ENCODE measurements at regions not wholly inside any gene's neighbourhood (a gene's known extent, or its start where the extent isn't known, plus 50 kb on each side); places are given as distances from the start of the nearest gene placed in this dataset.

GRCh38 chr12:75884465-75884985, 147.1 kb downstream of the PHLDA1 start:
- Histone ChIP-seq H3K27me3 (ENCODE audit: insufficient read depth, low read length, poor library complexity, severe bottlenecking) (no peaks in the 10 kb centered on the region), H4K20me1 (ENCODE audit: insufficient read depth, low read length, poor library complexity, severe bottlenecking) (no peaks in the 10 kb centered on the region), H3K4me3 (ENCODE audit: low read length, poor library complexity, severe bottlenecking) (no peak overlapping the region), H2AFZ (ENCODE audit: low read length) (no peak overlapping the region), H3K36me3 (ENCODE audit: insufficient read depth, low read length) (no peaks in the 10 kb centered on the region), H3K4me1 (ENCODE audit: insufficient read depth, low read length, poor library complexity, severe bottlenecking) (no peaks in the 10 kb centered on the region), H3K9me2 (replicated peaks; ENCODE audit: low read depth, low read length) (no peaks in the 10 kb centered on the region), H3K4me2 (ENCODE audit: low read depth, low read length, poor library complexity, severe bottlenecking) (no peak overlapping the region), H3K9me3 (ENCODE audit: insufficient read depth, low read depth, low read length) (no peaks in the 10 kb centered on the region), H3K9ac (ENCODE audit: low read depth, low read length, poor library complexity, severe bottlenecking) (no peak overlapping the region), H3F3A (ENCODE audit: low read depth) (no peaks in the 10 kb centered on the region), H3K79me2 (ENCODE audit: insufficient read depth, low read length) (no peaks in the 10 kb centered on the region)
- TF ChIP-seq CTCF (conservative IDR thresholded peaks at IDR 0.05; ENCODE audit: low read length) (no peak), EZH2phosphoT487 (IDR thresholded peaks at IDR 0.05; ENCODE audit: borderline replicate concordance) (no peak)

DNA sequence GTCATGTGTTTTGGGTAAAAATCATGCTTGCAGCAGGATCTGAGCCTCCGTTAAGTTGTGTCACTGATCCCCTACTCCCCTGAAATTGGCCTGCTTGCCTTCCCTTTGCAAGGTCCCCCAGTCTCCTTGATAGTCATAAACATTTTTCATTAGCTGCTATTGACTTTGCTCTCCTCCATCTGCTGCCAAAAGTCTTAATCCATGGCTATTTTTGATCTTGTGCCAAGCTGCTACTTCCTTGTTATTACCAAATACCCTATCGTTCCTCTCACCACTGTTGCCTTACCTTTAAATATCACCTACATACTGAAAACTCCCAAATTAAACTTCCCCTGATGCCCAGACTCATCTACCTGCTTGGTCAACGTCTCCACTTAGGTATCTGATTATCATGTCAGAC, 148.3 kb downstream of the PHLDA1 start:
- Histone ChIP-seq H4K20me1 (ENCODE audit: insufficient read depth, low read length, poor library complexity, severe bottlenecking) (no peaks in the 10 kb centered on the region), H3K4me3 (ENCODE audit: low read length, poor library complexity, severe bottlenecking) (no peak overlapping the region), H3K9me3 (ENCODE audit: insufficient read depth, low read depth, low read length) (no peaks in the 10 kb centered on the region), H3K4me1 (ENCODE audit: insufficient read depth, low read length, poor library complexity, severe bottlenecking) (no peaks in the 10 kb centered on the region), H3K9me2 (replicated peaks; ENCODE audit: low read depth, low read length) (no peaks in the 10 kb centered on the region), H3K36me3 (ENCODE audit: insufficient read depth, low read length) (no peaks in the 10 kb centered on the region), H3K27me3 (ENCODE audit: insufficient read depth, low read length, poor library complexity, severe bottlenecking) (no peaks in the 10 kb centered on the region), H3K9ac (ENCODE audit: low read depth, low read length, poor library complexity, severe bottlenecking) (no peak overlapping the region), H2AFZ (ENCODE audit: low read length) (no peak overlapping the region), H3K4me2 (ENCODE audit: low read depth, low read length, poor library complexity, severe bottlenecking) (no peak overlapping the region), H3F3A (ENCODE audit: low read depth) (no peaks in the 10 kb centered on the region), H3K79me2 (ENCODE audit: insufficient read depth, low read length) (no peaks in the 10 kb centered on the region)
- no peak for TF ChIP-seq CTCF (conservative IDR thresholded peaks at IDR 0.05; ENCODE audit: low read length)
- no peak for TF ChIP-seq EZH2phosphoT487 (IDR thresholded peaks at IDR 0.05; ENCODE audit: borderline replicate concordance)

DNA sequence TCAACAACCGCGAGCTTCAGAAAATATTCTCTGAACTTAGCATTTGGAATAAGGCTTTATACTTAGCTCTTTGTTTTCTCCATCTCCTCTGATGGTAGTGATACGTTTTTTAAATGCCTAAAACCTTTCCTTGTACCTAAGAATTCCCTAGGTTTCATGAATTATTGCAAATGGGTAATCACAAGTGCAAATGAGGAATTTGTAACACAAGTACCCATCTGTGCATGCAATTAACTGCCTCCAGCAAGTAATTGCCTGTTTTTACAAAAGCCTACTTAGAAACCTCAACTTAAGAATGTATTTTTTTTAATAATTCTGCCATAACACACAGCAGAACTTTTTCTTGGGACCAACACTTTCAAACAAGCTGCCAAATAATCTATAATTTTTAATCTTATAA, 149.2 kb downstream of the PHLDA1 start:
- Histone ChIP-seq H3K4me3 (ENCODE audit: low read length, poor library complexity, severe bottlenecking) (no peak overlapping the region), H3K4me1 (ENCODE audit: insufficient read depth, low read length, poor library complexity, severe bottlenecking) (no peaks in the 10 kb centered on the region), H3K4me2 (ENCODE audit: low read depth, low read length, poor library complexity, severe bottlenecking) (no peak overlapping the region), H3K79me2 (ENCODE audit: insufficient read depth, low read length) (no peaks in the 10 kb centered on the region), H4K20me1 (ENCODE audit: insufficient read depth, low read length, poor library complexity, severe bottlenecking) (no peaks in the 10 kb centered on the region), H3K9me3 (ENCODE audit: insufficient read depth, low read depth, low read length) (no peaks in the 10 kb centered on the region), H3K27me3 (ENCODE audit: insufficient read depth, low read length, poor library complexity, severe bottlenecking) (no peaks in the 10 kb centered on the region), H3K9ac (ENCODE audit: low read depth, low read length, poor library complexity, severe bottlenecking) (no peak overlapping the region), H3F3A (ENCODE audit: low read depth) (0 out of 2 replicates have a peak, but pooled peaks cover 3% of the 10 kb centered on the region), H3K36me3 (ENCODE audit: insufficient read depth, low read length) (no peaks in the 10 kb centered on the region), H2AFZ (ENCODE audit: low read length) (no peak overlapping the region), H3K9me2 (replicated peaks; ENCODE audit: low read depth, low read length) (no peaks in the 10 kb centered on the region)
- no peak for TF ChIP-seq CTCF (conservative IDR thresholded peaks at IDR 0.05; ENCODE audit: low read length)
- TF ChIP-seq EZH2phosphoT487 (IDR thresholded peaks at IDR 0.05; ENCODE audit: borderline replicate concordance) = no peak

Measured in Loucy (cell line).